ENCODE measurements at regions not wholly inside any gene's neighbourhood (a gene's known extent, or its start where the extent isn't known, plus 50 kb on each side); places are given as distances from the start of the nearest gene placed in this dataset.

GRCh38 chr10:106038246-106038645 is 1126.3 kb downstream of the SORCS1 start:
- intact Hi-C loops (cut with DNase I), result no loop called here

DNA sequence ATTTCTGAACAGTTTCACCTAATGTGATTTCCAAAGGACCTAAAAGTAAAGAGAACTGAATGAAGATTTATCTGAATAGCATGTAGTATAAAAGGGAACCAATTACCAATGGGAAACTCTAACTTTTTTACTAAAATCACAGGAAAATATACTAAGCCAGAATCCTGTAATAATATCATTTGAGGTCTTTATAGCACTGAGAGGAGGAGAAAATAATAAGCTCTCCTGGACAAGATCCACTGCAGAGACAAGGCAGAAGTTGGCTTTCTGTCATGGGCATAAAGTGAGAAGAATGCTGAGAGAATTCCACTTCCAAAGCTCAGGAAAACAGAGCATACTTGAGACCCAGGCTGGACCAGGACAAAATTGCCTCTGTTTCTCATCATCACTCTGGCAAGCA is 1131.4 kb downstream of the SORCS1 start:
- TF ChIP-seq, protein P1, sequence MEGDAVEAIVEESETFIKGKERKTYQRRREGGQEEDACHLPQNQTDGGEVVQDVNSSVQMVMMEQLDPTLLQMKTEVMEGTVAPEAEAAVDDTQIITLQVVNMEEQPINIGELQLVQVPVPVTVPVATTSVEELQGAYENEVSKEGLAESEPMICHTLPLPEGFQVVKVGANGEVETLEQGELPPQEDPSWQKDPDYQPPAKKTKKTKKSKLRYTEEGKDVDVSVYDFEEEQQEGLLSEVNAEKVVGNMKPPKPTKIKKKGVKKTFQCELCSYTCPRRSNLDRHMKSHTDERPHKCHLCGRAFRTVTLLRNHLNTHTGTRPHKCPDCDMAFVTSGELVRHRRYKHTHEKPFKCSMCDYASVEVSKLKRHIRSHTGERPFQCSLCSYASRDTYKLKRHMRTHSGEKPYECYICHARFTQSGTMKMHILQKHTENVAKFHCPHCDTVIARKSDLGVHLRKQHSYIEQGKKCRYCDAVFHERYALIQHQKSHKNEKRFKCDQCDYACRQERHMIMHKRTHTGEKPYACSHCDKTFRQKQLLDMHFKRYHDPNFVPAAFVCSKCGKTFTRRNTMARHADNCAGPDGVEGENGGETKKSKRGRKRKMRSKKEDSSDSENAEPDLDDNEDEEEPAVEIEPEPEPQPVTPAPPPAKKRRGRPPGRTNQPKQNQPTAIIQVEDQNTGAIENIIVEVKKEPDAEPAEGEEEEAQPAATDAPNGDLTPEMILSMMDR (IDR thresholded peaks at IDR 0.05), result no peak
- no peak for TF ChIP-seq POLR2A (IDR thresholded peaks at IDR 0.05)
- Histone ChIP-seq H3K4me1 (replicated peaks in 1 of 2) (no peaks in the 10 kb centered on the region), H3K4me3 (no peak overlapping the region), H3K36me3 (replicated peaks in 1 of 2) (no peaks in the 10 kb centered on the region), H3K27me3 (no peaks in the 10 kb centered on the region), H3K27ac (no peak overlapping the region), H3K9me3 (replicated peaks in 1 of 3) (no peaks in the 10 kb centered on the region)
- no peak for DNase-seq
- intact Hi-C loops (cut with DNase I), result no loop called here

More at GRCh38 chr10:106038246-106038645, 1126.3 kb downstream of the SORCS1 start:
- no peaks in the 10 kb centered on the region for H3K4me1 ChIP-seq (replicated peaks in 1 of 2)
- no peaks in the 10 kb centered on the region for H3K9me3 ChIP-seq (replicated peaks in 1 of 3)
- no peak for DNase-seq
- TF ChIP-seq POLR2A (IDR thresholded peaks at IDR 0.05), result no peak
- TF ChIP-seq, protein P1 (IDR thresholded peaks at IDR 0.05), result no peak
- H3K27me3 ChIP-seq, result no peaks in the 10 kb centered on the region
- 81 to 94% (median 92%) methylated on average over 1 of the region's 1 CpG for WGBS, 4 donors
- no peak overlapping the region for H3K4me3 ChIP-seq
- H3K27ac ChIP-seq, result no peak overlapping the region
- no peaks in the 10 kb centered on the region for H3K36me3 ChIP-seq (replicated peaks in 1 of 2)

GRCh38 chr10:106032450-106033002 is 1132.0 kb downstream of the SORCS1 start:
- H3K36me3 ChIP-seq (replicated peaks in 1 of 2), result no peaks in the 10 kb centered on the region
- TF ChIP-seq, protein P1 (IDR thresholded peaks at IDR 0.05), result no peak
- no peak for TF ChIP-seq POLR2A (IDR thresholded peaks at IDR 0.05)
- intact Hi-C loops (cut with DNase I), result no loop called here
- H3K27me3 ChIP-seq, result no peaks in the 10 kb centered on the region
- H3K4me1 ChIP-seq (replicated peaks in 1 of 2), result no peaks in the 10 kb centered on the region
- no peak overlapping the region for H3K27ac ChIP-seq
- 14 to 32% (median 23%) methylated on average over 1 of the region's 1 CpG for WGBS, 4 donors
- no peak for DNase-seq
- H3K4me3 ChIP-seq, result no peak overlapping the region
- H3K9me3 ChIP-seq (replicated peaks in 1 of 3), result no peaks in the 10 kb centered on the region

GRCh38 chr10:106027240-106027639 is 1137.3 kb downstream of the SORCS1 start:
- WGBS, 4 donors, result 28 to 42% (median 36%) methylated on average over 1 of the region's 1 CpG

More at GRCh38 chr10:106027240-106027639, 1137.3 kb downstream of the SORCS1 start:
- TF ChIP-seq, protein P1 (IDR thresholded peaks at IDR 0.05), result no peak
- H3K36me3 ChIP-seq (replicated peaks in 1 of 2), result no peaks in the 10 kb centered on the region
- H3K4me3 ChIP-seq, result no peak overlapping the region
- intact Hi-C loops (cut with DNase I), result no loop called here
- no peaks in the 10 kb centered on the region for H3K27me3 ChIP-seq
- no peak for DNase-seq
- no peak overlapping the region for H3K27ac ChIP-seq
- no peaks in the 10 kb centered on the region for H3K4me1 ChIP-seq (replicated peaks in 1 of 2)
- H3K9me3 ChIP-seq (replicated peaks in 1 of 3), result no peaks in the 10 kb centered on the region

All from adrenal gland (tissue), 9 donors.